HG02938 (cell line): ENCODE measurements at regions not wholly inside any gene's neighbourhood (a gene's known extent, or its start where the extent isn't known, plus 50 kb on each side); places are given as distances from the start of the nearest gene placed in this dataset.
A peak's percentile ranks its signal among the peaks of the same experiment; 100 is the strongest.

Experiments used
- ATAC-seq: cut with Tn5 transposase; IDR thresholded peaks from one replicate; pipeline ENCODE4 v1.9.1; 2021; ENCODE audit warnings: mild to moderate bottlenecking, moderate library complexity; ENCODE audit not compliant: unreplicated experiment

GRCh38 chr5:115072266-115073064 is 97.2 kb downstream of the TRIM36 start:
- no peak for ATAC-seq

GRCh38 chr5:115070737-115071136 is 99.0 kb downstream of the TRIM36 start:
- ATAC-seq, result no peak

GRCh38 chr5:115069087-115069968 is 100.4 kb downstream of the TRIM36 start:
- ATAC-seq, result peak; percentile 40

- ATAC-seq, result peak; percentile 82
Observed at GRCh38 chr5:115068239-115069086, 101.2 kb downstream of the TRIM36 start.

GRCh38 chr5:115064380-115064779 is 105.3 kb downstream of the TRIM36 start:
- no peak for ATAC-seq

- ATAC-seq, result no peak
Observed at GRCh38 chr5:115054387-115054951, 115.2 kb downstream of the TRIM36 start.

GRCh38 chr5:115052948-115053347 is 116.8 kb downstream of the TRIM36 start:
- ATAC-seq, result no peak

GRCh38 chr5:115050866-115051265 is 118.8 kb downstream of the TRIM36 start:
- no peak for ATAC-seq

- ATAC-seq, result no peak
Observed at GRCh38 chr5:115033861-115034260, 135.8 kb downstream of the TRIM36 start.

- no peak for ATAC-seq
Observed at GRCh38 chr5:115028557-115028956, 141.2 kb downstream of the TRIM36 start.

- ATAC-seq, result no peak
Observed at GRCh38 chr5:115024922-115025321, 144.8 kb downstream of the TRIM36 start.

GRCh38 chr5:115022303-115022702 is 147.4 kb downstream of the TRIM36 start:
- ATAC-seq, result no peak

- no peak for ATAC-seq
Observed at GRCh38 chr5:115016646-115017045, 153.1 kb downstream of the TRIM36 start.

- ATAC-seq, result no peak
Observed at GRCh38 chr5:114999176-114999575, 170.5 kb downstream of the TRIM36 start.

GRCh38 chr5:114989512-114989911 is 180.2 kb downstream of the TRIM36 start:
- no peak for ATAC-seq

- ATAC-seq, result no peak
Observed at GRCh38 chr5:114988096-114988495, 181.6 kb downstream of the TRIM36 start.

GRCh38 chr5:114984796-114985195 is 184.9 kb downstream of the TRIM36 start:
- ATAC-seq, result no peak

- no peak for ATAC-seq
Observed at GRCh38 chr5:114981111-114981510, 188.6 kb downstream of the TRIM36 start.

- ATAC-seq, result peak; percentile 69
Observed at GRCh38 chr5:114977979-114978573, 191.6 kb downstream of the TRIM36 start.

- ATAC-seq, result no peak
Observed at GRCh38 chr5:114969482-114969881, 200.2 kb downstream of the TRIM36 start.
